ENCODE measurements at regions not wholly inside any gene's neighbourhood (a gene's known extent, or its start where the extent isn't known, plus 50 kb on each side); places are given as distances from the start of the nearest gene placed in this dataset.

- Histone ChIP-seq H3K27me3 (ENCODE audit: control insufficient read depth, insufficient read depth, low read length) (no peaks in the 10 kb centered on the region), H3K36me3 (ENCODE audit: control insufficient read depth, insufficient read depth, low read length) (no peaks in the 10 kb centered on the region), H3K4me3 (ENCODE audit: low read depth, low read length) (no peak overlapping the region)
- TF ChIP-seq, protein P1, sequence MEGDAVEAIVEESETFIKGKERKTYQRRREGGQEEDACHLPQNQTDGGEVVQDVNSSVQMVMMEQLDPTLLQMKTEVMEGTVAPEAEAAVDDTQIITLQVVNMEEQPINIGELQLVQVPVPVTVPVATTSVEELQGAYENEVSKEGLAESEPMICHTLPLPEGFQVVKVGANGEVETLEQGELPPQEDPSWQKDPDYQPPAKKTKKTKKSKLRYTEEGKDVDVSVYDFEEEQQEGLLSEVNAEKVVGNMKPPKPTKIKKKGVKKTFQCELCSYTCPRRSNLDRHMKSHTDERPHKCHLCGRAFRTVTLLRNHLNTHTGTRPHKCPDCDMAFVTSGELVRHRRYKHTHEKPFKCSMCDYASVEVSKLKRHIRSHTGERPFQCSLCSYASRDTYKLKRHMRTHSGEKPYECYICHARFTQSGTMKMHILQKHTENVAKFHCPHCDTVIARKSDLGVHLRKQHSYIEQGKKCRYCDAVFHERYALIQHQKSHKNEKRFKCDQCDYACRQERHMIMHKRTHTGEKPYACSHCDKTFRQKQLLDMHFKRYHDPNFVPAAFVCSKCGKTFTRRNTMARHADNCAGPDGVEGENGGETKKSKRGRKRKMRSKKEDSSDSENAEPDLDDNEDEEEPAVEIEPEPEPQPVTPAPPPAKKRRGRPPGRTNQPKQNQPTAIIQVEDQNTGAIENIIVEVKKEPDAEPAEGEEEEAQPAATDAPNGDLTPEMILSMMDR (IDR thresholded peaks at IDR 0.05; ENCODE audit: insufficient read depth, low read length, severe bottlenecking) = no peak
- DNase-seq (ENCODE audit: low read depth) (no peak), FAIRE-seq (no peak)
These were observed 62.2 kb downstream of the DIPK2A start for GRCh38 chr3:144033863-144034262.

DNA sequence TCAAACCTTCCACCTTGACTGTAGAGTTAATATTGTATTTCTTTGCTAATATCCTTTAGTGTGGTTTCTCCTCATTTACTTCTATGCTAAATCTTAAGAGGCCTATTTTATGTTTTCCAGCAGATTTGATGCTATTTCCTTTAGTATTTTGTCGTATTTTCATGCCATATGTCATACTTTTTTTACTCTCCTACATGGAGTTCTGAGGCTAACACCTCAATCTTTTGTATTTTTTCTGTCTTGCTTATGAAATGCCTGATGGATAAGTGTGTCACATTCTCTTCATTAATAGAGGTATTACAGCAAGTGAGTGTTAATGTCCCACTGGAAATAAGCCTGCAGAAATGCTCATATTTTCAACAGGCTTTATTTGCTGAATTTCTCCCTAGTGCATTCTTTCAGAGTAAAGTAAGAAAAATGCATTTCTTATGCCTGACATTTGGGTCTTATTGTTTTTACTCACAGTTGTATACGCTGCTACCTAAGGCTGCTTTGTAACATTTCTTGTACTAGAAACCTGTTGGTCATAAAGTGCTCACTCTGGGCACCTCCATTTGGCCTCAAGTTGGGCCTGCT is 63.2 kb downstream of the DIPK2A start:
- no peaks in the 10 kb centered on the region for H3K27me3 ChIP-seq (ENCODE audit: control insufficient read depth, insufficient read depth, low read length)
- TF ChIP-seq, protein P1 (IDR thresholded peaks at IDR 0.05; ENCODE audit: insufficient read depth, low read length, severe bottlenecking) = no peak
- H3K36me3 ChIP-seq (ENCODE audit: control insufficient read depth, insufficient read depth, low read length) = no peaks in the 10 kb centered on the region
- FAIRE-seq (no peak), DNase-seq (ENCODE audit: low read depth) (no peak)
- no peak overlapping the region for H3K4me3 ChIP-seq (ENCODE audit: low read depth, low read length)

DNA sequence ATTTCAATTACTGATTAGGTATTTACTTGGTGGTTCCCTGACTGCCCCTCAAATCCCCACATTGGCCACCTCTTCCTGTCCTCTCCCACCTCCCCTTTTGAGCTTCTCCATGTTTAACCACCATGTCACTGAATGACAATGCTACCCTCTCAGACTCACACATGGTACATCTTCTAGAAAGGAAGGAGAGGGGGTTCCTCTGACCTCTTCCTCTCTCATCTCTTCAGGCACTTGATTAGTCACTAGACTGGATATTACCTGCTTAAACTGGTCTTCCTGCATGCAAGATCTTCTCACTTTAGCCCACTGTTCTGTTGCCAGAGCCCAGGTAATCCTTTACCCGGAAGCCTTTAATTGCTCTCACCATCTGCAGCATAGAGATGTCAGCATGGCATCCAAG is 64.9 kb downstream of the DIPK2A start:
- no peak overlapping the region for H3K4me3 ChIP-seq (ENCODE audit: low read depth, low read length)
- FAIRE-seq = no peak
- no peaks in the 10 kb centered on the region for H3K36me3 ChIP-seq (ENCODE audit: control insufficient read depth, insufficient read depth, low read length)
- TF ChIP-seq, protein P1 (IDR thresholded peaks at IDR 0.05; ENCODE audit: insufficient read depth, low read length, severe bottlenecking) = no peak
- DNase-seq (ENCODE audit: low read depth) = peak; percentile 7
- no peaks in the 10 kb centered on the region for H3K27me3 ChIP-seq (ENCODE audit: control insufficient read depth, insufficient read depth, low read length)

DNA sequence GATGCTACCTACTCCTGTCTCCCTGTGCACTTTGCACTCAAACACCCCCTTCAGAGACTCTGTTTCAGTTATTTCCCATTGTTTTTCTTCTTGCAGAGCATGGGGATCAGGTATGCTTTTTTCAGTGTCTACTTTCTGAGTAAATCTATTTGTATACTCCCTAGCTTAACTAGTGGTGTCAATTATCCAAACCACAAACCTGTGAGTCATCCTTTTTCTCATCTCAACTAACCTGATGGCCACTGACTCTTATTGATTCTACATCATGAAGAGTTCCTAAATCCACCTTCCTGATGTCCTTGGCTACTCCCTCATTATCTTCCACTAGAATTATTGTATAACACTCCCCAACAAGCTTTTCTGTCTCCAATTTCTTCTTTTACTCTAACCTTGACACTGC is 68.0 kb downstream of the DIPK2A start:
- FAIRE-seq (no peak), DNase-seq (ENCODE audit: low read depth) (peak; percentile 79)

GRCh38 chr3:144041960-144042556 is 70.4 kb downstream of the DIPK2A start:
- Histone ChIP-seq H3K27me3 (ENCODE audit: control insufficient read depth, insufficient read depth, low read length) (no peaks in the 10 kb centered on the region), H3K36me3 (ENCODE audit: control insufficient read depth, insufficient read depth, low read length) (no peaks in the 10 kb centered on the region), H3K4me3 (ENCODE audit: low read depth, low read length) (no peak overlapping the region)
- TF ChIP-seq, protein P1 (IDR thresholded peaks at IDR 0.05; ENCODE audit: insufficient read depth, low read length, severe bottlenecking) = no peak
- FAIRE-seq (no peak), DNase-seq (ENCODE audit: low read depth) (no peak)

More for the DNA sequence above, 68.0 kb downstream of the DIPK2A start:
- Histone ChIP-seq H3K36me3 (ENCODE audit: control insufficient read depth, insufficient read depth, low read length) (no peaks in the 10 kb centered on the region), H3K4me3 (ENCODE audit: low read depth, low read length) (no peak overlapping the region), H3K27me3 (ENCODE audit: control insufficient read depth, insufficient read depth, low read length) (no peaks in the 10 kb centered on the region)
- TF ChIP-seq, protein P1 (IDR thresholded peaks at IDR 0.05; ENCODE audit: insufficient read depth, low read length, severe bottlenecking) = no peak

DNA sequence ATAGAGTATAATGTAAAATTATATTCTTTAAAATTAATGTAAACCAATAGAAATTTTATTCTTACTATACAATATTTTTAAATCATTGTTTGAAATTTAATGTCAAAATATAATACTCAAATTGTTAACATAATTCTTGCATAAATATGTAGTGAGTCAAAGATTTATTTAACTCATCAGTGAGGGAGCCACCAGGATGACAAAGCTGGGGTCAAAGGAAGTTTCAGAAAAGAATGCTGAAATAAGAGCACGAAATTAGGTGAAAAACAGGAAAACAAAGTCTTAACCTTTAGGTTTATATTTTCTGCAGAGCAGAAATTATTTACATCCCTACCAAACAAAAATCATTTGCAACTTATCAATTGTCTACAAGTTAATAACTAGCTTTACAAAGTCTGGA is 74.1 kb downstream of the DIPK2A start:
- no peaks in the 10 kb centered on the region for H3K27me3 ChIP-seq (ENCODE audit: control insufficient read depth, insufficient read depth, low read length)
- DNase-seq (ENCODE audit: low read depth) = no peak
- H3K4me3 ChIP-seq (ENCODE audit: low read depth, low read length) = no peak overlapping the region
- H3K36me3 ChIP-seq (ENCODE audit: control insufficient read depth, insufficient read depth, low read length) = no peaks in the 10 kb centered on the region
- TF ChIP-seq, protein P1 (IDR thresholded peaks at IDR 0.05; ENCODE audit: insufficient read depth, low read length, severe bottlenecking) = no peak
- no peak for FAIRE-seq
